HG03442 (cell line): ENCODE measurements at regions not wholly inside any gene's neighbourhood (a gene's known extent, or its start where the extent isn't known, plus 50 kb on each side); places are given as distances from the start of the nearest gene placed in this dataset.

Experiments
- ATAC-seq: cut with Tn5 transposase; IDR thresholded peaks from one replicate; pipeline ENCODE4 v1.9.1; 2021; ENCODE audit warnings: mild to moderate bottlenecking, moderate library complexity; ENCODE audit not compliant: unreplicated experiment

DNA sequence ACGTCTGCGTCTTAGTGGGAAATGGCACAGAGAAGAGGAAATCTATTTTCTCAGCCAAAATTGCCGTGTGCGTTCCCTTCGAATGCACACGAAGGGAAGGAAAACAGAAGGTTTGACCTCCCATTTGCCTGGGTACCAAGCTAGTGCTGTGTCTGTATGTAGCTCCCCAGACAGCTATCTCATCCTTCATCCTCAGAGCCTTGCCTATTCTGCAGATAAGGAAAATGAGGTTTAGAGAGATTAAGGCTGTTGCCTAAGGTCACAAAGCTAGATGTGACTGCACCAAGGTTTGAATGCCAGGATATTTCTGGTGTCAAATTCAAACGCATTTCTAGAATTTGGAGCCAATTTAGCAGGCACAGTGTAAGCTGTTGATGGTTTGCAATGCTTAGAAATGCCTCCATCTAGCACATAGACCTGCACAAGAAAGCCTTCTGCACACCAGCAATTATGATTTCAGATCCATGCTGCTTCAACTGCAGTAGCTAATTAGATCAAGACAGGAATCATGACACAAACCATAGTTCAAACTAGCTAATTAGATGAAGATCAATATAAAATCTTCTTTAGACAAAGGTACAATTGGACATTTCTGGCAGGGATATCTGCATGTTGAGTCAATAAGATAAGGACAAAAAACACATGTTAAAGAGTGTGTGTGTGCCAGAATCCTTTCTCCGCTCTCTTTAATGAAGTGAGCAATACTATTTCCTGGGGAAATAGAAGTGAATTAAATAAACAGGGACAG, 115.1 kb downstream of the CMPK2 start:
- no peak for ATAC-seq

DNA sequence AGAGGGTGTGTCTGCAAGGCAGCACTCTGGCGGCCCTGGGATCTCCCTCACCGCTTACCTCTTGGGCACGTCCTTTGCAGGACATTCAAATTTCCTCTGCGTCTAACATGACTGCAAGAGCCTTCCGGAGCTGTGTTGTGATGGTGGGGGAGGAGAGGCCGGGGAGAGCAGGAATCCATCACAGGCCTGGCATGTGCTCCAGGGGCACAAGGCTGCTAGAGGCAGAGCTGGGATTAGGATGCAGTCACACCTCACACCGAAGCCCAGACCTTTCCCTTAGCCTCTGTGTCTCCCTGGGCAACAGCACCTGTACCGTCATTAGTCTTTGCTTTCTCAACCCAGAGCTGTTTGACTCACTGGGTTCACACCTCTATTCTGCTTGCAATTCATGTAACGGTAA, 111.3 kb downstream of the CMPK2 start:
- no peak for ATAC-seq

DNA sequence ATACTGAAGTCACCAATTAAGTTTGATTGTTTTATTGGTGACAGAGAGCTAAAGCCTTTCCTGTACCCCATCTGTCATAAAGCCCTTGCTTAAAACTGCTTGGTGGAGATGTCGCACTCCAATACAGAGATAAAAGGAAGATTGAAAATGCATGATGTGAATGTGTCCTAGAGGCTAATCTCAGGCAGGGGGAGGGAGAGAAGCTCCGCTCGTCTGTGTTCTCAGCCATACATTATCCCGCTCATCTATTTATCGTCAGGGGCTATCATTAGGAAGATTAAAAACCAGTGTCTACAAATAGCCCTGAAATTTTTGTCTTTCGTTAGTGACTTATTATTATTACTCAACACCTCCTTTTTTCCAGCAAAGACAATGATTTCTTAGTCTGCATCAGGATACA, 110.3 kb downstream of the CMPK2 start:
- ATAC-seq, result no peak

DNA sequence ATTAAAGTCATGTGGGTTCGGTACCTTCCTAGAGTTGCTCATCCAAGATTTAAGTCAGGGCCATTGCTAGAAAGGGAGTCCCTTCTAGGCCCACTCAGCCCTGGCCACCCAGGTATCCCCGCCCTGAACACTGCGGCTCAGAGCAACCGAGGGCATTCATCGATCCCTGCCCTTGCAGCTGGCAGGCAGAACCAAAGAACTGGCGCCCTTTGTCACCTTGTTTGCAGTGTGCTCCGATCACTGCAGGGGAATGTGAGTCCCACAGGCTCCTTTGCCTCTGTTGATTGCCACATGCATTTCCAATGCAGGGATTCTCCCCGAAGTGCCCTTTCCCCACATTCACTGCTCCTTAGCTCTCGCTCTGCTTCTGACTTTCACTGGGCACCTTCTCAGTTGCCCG, 108.5 kb downstream of the CMPK2 start:
- no peak for ATAC-seq

DNA sequence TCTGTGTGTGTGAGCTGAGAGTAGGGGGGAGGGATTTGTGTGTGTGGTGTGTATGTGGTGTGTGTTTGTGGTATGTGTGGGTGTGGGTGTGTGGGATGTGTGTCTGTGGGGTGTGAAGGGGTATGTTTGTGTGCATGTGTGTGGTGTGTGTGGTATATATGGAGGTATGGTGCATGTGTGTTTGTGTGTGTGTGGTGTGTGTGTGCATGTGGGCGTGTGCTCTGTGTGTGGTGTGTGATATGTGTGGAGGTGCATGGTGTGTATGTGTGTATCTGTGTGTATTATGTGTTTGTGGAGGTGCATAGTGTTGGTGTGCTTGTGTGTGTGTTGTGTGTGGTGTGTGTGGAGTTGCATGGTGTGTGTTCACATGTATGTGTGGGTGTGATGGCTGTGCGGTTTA, 106.0 kb downstream of the CMPK2 start:
- no peak for ATAC-seq

DNA sequence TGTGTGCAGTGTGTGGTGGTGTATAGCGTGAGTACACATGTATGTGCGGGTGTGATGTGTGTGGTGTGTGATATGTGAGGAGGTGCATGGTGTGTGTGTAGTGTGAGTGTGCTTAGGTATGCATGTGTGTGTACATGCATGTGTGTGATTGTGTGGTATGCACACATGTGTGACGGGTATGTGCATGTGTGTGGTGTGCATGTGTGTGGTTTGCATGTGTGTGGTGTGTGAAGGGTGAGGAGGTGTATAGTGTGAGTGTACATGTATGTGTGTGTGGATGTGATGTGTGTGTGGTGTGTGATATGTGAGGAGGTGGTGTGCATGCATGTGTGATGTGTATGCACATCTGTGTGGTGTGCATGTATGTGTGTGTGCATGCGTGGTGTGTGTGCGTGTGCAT, 105.6 kb downstream of the CMPK2 start:
- ATAC-seq, result no peak

DNA sequence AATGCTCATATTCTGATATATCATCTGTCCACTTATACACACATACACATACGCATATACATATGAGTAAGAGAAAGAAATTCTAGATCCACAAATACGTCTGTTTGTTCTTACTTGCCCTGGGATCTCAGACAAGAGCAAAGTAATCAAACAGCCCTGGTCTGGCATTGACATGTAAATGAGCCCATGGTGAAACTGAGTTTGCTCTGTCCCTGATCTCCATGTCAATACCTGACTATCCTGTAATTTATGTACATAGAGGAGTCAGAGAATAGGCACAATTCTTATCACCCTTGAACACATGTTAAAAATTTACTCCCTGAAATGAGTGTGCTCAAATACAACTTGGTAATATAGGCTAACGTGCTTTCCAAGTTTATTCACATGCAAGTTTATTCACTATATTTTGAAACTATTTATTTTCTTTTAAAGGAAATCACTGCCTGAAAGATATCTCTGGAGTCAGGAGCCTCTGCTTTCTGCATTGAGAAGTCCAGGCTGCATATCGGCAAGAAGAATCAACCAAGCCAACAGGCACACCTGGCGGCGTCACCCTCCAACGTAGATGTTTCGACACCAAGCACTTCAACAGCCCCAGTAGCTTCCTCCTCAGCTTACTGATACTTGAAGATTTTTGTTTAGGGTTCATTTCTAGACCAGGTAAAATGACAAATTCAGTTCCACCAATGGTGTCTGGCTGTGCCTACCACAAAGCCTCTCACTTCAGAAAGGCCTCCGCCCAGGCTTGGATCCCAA, 100.6 kb downstream of the CMPK2 start:
- ATAC-seq, result no peak

DNA sequence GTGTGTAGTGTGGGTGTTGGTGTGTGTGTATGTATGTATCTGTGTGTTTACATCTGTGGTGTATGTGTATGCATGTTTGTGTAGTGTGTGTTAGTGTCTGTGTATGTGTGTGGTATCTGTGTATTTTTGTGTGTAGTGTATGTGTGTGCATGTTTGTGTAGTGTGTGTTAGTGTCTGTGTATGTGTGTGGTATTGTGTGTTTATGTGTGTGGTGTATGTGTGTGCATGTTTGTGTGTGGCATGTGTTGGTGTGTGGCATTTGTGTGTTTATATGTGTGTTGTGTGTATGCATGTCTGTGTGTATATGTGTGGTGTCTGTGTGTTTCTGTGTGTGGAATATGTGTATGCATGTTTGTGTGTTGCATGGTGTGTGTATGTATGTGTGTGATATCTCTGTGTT, 96.4 kb downstream of the CMPK2 start:
- no peak for ATAC-seq

DNA sequence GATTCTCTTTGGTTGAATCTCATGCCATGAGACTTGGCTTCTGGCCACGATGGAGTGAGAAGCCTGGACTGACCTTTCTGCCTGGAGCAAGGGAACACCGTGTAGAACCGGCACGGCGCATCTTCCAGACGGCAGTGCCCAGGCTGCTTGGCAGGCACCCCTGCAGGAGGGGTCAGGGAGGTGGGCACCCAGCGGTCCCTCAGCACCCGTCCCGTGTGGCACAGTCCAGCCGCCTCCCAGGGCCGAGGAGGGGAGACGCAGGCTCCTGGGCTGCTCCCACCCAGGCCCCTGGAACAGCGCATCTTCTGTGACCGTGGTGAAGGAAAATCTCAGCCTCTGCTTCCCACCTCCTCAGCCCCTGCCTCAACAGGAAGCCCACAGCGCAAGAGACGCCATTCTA, 95.7 kb downstream of the CMPK2 start:
- no peak for ATAC-seq

DNA sequence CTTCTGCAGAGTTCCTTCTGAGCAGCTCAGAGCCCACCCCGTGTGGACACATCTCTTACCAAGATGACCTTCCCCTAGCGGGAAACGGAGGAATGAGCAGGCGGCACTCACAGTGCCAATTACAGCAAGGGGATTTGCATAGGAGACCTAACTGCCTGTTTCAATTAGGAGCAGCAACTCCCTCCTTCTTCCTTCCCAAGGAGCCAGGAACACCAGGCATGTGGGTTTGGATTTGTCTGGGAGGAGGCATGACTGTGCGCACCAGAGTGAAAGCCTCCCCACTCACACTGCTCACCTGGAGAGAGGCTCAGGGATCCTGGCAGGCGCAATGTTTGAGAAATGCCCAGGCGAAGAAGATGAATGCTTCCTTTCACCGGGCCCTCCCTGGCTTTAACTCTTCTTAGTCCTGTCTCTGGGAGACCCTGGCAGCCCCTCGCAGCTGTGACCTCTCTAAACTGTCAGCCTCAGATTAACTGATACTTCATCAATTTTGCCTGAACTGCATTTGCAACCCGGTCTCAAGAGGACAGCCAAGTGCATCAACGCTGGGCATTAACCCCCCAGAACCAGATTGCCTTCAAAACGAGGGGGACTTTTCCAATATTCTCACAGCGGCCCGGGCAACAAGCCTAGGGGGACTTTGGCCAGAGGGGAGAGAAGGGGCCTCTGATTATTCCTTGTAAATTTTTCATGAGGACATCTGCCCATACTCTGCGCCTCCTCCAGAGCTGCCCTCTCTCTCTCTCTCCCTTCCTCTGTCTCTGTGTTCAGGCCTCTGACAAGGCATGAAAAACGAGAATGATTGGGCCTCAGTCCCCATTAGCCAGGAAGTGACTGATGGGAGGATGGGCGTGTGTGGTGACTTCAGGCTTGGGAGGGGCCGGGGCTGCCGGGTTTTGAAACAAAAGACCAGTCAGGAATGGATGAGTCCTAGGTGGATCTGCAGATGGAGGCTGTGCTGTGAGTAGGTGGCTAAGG, 93.8 kb downstream of the CMPK2 start:
- no peak for ATAC-seq

DNA sequence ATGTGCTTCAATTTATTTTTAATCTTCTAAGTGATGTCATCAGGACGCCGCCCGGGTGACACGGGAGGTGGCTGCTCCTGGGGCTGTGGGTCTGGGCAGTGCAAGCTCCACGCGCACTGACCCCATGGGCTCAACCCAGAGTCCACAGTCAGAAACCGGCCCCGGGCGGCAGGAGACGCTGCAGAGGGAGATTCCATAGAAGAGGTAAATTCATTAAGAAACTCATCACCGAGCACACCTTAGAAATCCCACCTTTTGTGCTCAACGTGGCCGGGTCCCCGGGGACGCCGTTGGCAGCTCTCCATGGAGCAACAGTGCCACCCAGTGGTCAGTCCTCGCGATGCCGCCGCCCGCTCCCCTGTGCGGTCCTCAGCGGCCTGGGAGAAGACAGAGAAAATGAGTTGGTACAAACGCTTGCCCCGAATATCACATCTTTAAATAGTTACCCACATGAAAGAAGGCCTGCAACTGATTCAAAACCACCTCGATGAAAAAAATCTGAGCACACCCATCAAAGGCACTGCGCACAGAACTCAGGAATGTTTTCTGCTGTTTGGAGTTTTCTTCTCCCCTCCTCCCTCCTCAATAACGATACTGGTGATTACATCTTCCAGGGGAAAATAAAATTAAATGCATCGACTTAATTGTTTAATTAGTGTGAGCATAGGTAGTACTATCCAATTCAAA, 92.6 kb downstream of the CMPK2 start:
- peak; percentile 90 for ATAC-seq

DNA sequence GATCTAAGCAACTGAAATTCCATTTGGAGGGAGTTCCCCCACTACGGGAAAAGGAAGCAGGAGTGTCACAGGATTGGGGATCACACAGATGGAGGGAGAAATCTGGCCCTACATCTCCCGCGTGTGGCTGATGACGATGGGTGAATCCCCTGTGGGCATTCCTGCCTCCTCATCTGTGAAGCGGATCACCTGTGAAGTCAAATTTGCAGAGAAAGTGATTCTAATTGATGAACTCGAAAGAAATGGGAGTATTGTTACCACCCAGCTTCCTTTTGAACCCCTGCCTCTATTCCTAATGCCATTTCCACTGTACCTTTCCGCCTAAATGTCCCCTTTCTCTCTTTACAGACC, 92.0 kb downstream of the CMPK2 start:
- ATAC-seq, result no peak

DNA sequence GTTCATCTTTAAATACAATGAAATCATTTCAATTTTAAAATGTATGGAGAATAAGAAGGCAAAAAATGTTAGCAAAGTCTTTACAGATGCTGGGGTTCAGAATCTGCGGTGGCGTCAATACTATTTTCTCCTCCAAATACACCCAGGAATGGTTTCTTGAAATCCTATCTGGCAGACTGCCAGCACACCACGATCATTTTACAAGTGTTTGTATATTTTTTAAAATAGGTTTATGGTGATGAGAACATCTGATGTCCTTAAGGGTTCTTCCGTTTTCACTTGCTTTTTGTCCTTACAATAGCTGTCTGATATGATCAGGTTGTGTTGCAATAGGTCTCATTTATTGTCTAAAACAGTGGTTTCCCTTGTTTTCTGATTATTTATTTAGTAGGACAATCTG, 89.6 kb downstream of the CMPK2 start:
- ATAC-seq, result no peak

DNA sequence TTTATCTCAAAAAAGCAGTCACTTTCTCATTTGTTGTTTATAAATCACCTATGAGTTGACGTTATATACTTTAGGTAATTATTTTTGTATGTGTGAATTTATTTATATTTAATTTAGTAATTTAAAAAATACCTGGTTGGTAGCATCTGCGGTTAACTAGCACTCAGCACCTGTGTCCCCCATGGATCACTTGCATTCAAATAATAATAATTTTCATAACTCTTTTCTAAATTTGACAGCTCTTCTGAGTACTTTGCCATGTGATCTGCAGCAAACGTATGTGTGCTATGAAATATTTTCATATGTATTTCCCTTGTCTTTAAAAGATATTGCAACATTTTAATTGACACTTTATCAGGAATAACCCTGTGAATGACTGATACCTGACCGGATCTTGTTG, 88.1 kb downstream of the CMPK2 start:
- ATAC-seq, result no peak

DNA sequence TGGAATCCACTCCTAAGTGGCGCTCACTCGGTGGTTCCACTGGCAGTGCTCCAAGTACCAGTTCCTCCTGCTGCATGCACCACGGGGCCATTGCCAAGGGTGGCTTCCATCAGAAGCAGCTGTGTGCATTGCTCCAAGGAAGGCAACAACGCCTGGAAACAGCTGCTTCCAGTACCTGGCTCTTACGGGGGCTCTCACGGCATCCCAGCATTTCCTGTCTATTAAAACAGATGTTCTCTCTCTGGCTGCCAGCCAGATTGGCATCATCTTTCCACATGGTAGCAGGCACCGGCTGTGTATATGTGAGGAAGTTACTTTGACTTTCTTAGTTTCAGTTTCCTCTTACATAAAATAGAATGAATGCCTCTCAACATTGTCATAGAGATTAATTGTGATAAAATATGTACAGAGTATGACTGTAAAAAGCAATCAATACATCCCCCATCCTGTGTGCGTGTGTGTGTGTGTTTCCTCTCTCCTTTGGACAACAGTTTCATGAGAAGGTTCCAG, 84.9 kb downstream of the CMPK2 start:
- ATAC-seq, result no peak

DNA sequence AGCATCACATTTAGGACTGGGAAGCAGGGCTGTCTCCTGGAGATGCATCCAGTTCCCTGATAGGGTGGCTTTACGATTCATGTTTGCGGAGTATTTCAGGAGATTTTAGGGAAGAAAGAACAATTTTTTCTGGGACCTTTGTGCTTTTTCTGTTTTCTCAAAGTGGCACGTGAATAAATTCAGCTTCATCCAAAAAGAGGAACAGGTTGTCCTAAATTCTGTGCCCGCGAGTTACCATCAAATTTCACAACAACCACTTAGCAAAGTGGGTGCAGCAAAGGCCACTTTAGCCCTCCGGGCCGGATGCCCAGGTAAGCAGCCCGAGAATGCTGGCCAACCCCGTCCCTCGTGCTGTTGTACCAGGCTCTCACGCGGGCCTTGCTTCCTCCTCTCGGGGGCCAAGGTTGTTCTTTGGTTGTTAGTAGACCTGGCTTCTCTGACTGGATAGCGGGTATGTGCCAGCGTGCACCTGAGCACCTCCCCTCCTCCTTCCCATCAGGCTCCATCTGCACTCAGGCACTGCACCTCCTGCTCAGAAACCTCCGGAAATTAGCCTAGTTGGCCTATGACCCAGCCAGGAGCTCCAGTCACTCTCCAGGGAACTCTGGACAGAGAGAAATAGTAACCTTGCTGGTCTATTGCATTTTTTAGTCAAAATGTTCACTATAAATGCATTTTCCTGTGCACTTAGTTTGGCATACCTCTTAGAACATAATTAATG, 83.0 kb downstream of the CMPK2 start:
- ATAC-seq, result no peak

DNA sequence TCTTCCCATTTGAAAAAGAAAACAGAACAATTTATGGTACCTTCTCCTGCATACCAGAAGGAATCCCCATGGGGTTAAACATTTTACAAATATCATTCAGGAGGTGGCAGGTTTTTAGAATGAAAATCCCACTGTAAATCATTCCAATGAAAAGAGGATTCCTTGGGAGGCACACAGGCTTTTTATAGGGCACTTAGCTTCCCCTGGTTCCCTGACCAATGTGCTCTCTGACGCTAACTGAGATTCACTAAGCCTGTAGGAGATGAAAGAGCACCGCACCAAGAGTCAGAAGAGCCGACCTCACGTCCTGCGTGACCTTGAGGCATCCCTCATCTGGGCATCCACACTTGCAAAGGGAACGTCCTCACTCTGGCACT, 82.5 kb downstream of the CMPK2 start:
- ATAC-seq, result no peak

DNA sequence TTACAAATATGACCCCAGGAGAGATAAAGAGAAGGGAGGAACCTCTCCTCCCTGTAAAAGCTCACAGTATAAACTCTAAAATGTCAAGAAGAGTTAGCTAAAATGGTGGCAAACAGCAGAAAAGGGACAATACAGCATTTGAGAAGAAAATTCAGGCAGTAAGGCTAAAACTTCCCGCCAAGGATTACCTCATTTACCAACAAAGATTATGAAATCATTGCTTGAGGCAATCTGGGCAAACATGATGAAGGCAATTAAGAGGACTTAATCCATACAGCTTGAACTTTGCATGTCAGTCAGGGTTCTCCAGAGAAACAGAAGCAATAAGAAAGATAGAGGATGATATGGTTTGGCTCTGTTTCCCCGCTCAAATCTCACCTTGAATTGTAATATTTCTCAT, 81.4 kb downstream of the CMPK2 start:
- no peak for ATAC-seq

DNA sequence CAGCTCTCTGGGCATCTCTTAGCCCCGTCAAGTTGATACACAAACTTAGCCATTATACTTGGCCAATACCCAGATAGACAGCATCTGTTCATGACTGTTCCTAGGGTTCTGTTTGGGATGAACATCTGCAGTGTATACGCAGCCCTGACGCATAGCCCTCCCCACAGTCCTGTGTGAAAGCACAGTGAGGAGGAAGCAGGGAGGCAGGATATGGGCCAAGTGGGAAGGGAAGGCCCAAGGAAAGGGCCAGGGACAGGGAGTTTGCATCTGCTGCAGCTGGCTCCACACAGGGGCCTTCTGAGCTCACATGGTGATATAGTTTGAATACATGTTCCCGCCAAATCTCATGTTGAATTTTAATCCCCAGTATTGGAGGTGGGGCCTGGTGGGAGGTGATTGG, 80.2 kb downstream of the CMPK2 start:
- ATAC-seq, result no peak

DNA sequence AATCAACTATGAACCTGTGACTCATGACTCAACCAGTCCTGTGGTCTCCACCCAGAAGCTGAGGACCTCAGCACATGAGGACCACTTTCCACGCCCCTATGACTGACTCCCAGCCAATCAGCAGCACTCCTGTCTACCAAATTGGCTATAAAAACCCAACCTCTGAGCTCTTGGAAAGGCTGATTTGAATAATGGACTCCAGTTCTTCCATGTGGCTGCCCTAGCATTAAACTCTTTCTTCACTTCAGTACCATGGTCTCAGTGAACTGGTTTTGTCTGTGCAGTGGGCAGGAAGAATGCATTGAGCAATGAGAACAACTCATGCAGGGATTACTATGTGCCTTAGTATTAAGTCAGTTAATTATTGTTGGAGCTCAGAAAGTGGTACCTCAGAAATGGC, 78.3 kb downstream of the CMPK2 start:
- ATAC-seq, result no peak
